MM.1S (cell line): ENCODE measurements at regions not wholly inside any gene's neighbourhood (a gene's known extent, or its start where the extent isn't known, plus 50 kb on each side); places are given as distances from the start of the nearest gene placed in this dataset.

Experiments
- DNase-seq: peaks from one replicate; pipeline ENCODE4 v3.0.0-alpha.2; 2015
- H2AFZ ChIP-seq: fragments of 300-600 bp; sonication (generic); 2 replicates; pipeline ENCODE4 v1.6.0; 2016; ENCODE audit warnings: antibody characterized with exemption, low read length
- H3F3A ChIP-seq: fragments of 300-600 bp; sonication (generic); 2 replicates; pipeline ENCODE4 v1.6.1; 2016; ENCODE audit warnings: mild to moderate bottlenecking, antibody characterized with exemption, low read length, moderate library complexity, mixed read lengths; ENCODE audit not compliant: insufficient read depth
- H3K27ac ChIP-seq: fragments of 300-600 bp; sonication (generic); 2 replicates; pipeline ENCODE4 v1.5.1; 2016; ENCODE audit warnings: mild to moderate bottlenecking, low read length
- H3K27me3 ChIP-seq: fragments of 300-600 bp; sonication (generic); replicated peaks from 2 replicates; pipeline ENCODE4 v1.6.0; 2016; ENCODE audit warnings: low read length; ENCODE audit not compliant: insufficient read depth
- H3K36me3 ChIP-seq: fragments of 300-600 bp; sonication (generic); replicated peaks from 2 replicates; pipeline ENCODE4 v1.6.1; 2016; ENCODE audit warnings: mild to moderate bottlenecking, low read length, mixed read lengths; ENCODE audit not compliant: insufficient read depth
- H3K4me1 ChIP-seq: fragments of 300-600 bp; sonication (generic); 2 replicates; pipeline ENCODE4 v1.6.1; 2016; ENCODE audit warnings: low read length, mixed read lengths
- H3K4me2 ChIP-seq: fragments of 300-600 bp; sonication (generic); 2 replicates; pipeline ENCODE4 v1.6.0; 2016; ENCODE audit warnings: low read depth, low read length
- H3K4me3 ChIP-seq: fragments of 300-600 bp; sonication (generic); 2 replicates; pipeline ENCODE4 v1.5.1; 2016; ENCODE audit warnings: low read length, mixed read lengths
- H3K79me2 ChIP-seq: fragments of 300-600 bp; sonication (generic); 2 replicates; pipeline ENCODE4 v1.6.1; 2016; ENCODE audit warnings: mixed run types, low read length, mixed read lengths
- H3K9ac ChIP-seq: fragments of 300-600 bp; sonication (generic); 2 replicates; pipeline ENCODE4 v1.6.1; 2016; ENCODE audit warnings: low read length, mixed read lengths
- H3K9me2 ChIP-seq: fragments of 300-600 bp; sonication (generic); replicated peaks from 2 replicates; pipeline ENCODE4 v1.6.1; 2016; ENCODE audit warnings: mild to moderate bottlenecking, low read length, mixed read lengths; ENCODE audit not compliant: insufficient read depth
- H3K9me3 ChIP-seq: fragments of 300-600 bp; sonication (generic); replicated peaks from 2 replicates; pipeline ENCODE4 v1.6.1; 2016; ENCODE audit warnings: mild to moderate bottlenecking, low read length, mixed read lengths; ENCODE audit not compliant: insufficient read depth
- H4K20me1 ChIP-seq: fragments of 300-600 bp; sonication (generic); 2 replicates; pipeline ENCODE4 v1.6.1; 2016; ENCODE audit warnings: mild to moderate bottlenecking, low read length, moderate library complexity, mixed read lengths; ENCODE audit not compliant: insufficient read depth
- EZH2 ChIP-seq: fragments of 300-600 bp; sonication (generic); optimal IDR thresholded peaks from 2 replicates; pipeline ENCODE3; 2017; ENCODE audit warnings: low read depth, mild to moderate bottlenecking, antibody characterized with exemption, low read length, mixed read lengths
- EZH2phosphoT487 ChIP-seq: fragments of 300-600 bp; sonication (generic); IDR thresholded peaks from 2 replicates; pipeline ENCODE4 v1.6.1; 2018; ENCODE audit warnings: antibody characterized with exemption, low read length
- TF ChIP-seq, protein P1 (sequence below): fragments of 300-600 bp; sonication (generic); IDR thresholded peaks from 2 replicates; pipeline ENCODE4 v1.5.1; 2016; ENCODE audit warnings: antibody characterized with exemption, low read length, mixed read lengths

GRCh38 chr13:73618275-73618865 is 515.8 kb downstream of the KLF12 start:
- Histone ChIP-seq H3K9ac (no peak overlapping the region), H3K27me3 (no peaks in the 10 kb centered on the region), H3K27ac (no peak overlapping the region), H3K9me2 (no peaks in the 10 kb centered on the region), H3K9me3 (no peaks in the 10 kb centered on the region), H2AFZ (no peak overlapping the region), H3K36me3 (no peaks in the 10 kb centered on the region), H3K79me2 (no peaks in the 10 kb centered on the region), H3K4me3 (no peak overlapping the region), H4K20me1 (no peaks in the 10 kb centered on the region), H3F3A (no peaks in the 10 kb centered on the region), H3K4me2 (no peak overlapping the region), H3K4me1 (no peaks in the 10 kb centered on the region)
- DNase-seq: no peak
- TF ChIP-seq EZH2phosphoT487 (no peak), EZH2 (no peak)
- TF ChIP-seq, protein P1, sequence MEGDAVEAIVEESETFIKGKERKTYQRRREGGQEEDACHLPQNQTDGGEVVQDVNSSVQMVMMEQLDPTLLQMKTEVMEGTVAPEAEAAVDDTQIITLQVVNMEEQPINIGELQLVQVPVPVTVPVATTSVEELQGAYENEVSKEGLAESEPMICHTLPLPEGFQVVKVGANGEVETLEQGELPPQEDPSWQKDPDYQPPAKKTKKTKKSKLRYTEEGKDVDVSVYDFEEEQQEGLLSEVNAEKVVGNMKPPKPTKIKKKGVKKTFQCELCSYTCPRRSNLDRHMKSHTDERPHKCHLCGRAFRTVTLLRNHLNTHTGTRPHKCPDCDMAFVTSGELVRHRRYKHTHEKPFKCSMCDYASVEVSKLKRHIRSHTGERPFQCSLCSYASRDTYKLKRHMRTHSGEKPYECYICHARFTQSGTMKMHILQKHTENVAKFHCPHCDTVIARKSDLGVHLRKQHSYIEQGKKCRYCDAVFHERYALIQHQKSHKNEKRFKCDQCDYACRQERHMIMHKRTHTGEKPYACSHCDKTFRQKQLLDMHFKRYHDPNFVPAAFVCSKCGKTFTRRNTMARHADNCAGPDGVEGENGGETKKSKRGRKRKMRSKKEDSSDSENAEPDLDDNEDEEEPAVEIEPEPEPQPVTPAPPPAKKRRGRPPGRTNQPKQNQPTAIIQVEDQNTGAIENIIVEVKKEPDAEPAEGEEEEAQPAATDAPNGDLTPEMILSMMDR: no peak

GRCh38 chr13:73616861-73617260 is 517.3 kb downstream of the KLF12 start:
- Histone ChIP-seq H3K36me3 (no peaks in the 10 kb centered on the region), H3K9ac (no peak overlapping the region), H3K4me1 (no peaks in the 10 kb centered on the region), H3K79me2 (no peaks in the 10 kb centered on the region), H3K9me2 (no peaks in the 10 kb centered on the region), H3F3A (no peaks in the 10 kb centered on the region), H3K4me2 (no peak overlapping the region), H4K20me1 (no peaks in the 10 kb centered on the region), H3K27me3 (no peaks in the 10 kb centered on the region), H2AFZ (no peak overlapping the region), H3K9me3 (no peaks in the 10 kb centered on the region), H3K27ac (no peak overlapping the region), H3K4me3 (no peak overlapping the region)
- TF ChIP-seq EZH2 (no peak), EZH2phosphoT487 (no peak)
- TF ChIP-seq, protein P1: no peak
- no peak for DNase-seq

GRCh38 chr13:73610799-73611592 is 523.2 kb downstream of the KLF12 start:
- no peaks in the 10 kb centered on the region for H3K79me2 ChIP-seq
- H4K20me1 ChIP-seq: no peaks in the 10 kb centered on the region
- no peak overlapping the region for H3K4me3 ChIP-seq
- H3F3A ChIP-seq: no peaks in the 10 kb centered on the region
- no peak for DNase-seq
- no peaks in the 10 kb centered on the region for H3K4me1 ChIP-seq
- no peaks in the 10 kb centered on the region for H3K9me2 ChIP-seq
- H3K9me3 ChIP-seq: no peaks in the 10 kb centered on the region
- H3K27me3 ChIP-seq: no peaks in the 10 kb centered on the region
- H2AFZ ChIP-seq: no peak overlapping the region
- TF ChIP-seq EZH2 (no peak), EZH2phosphoT487 (no peak)
- TF ChIP-seq, protein P1: no peak
- no peak overlapping the region for H3K27ac ChIP-seq
- H3K9ac ChIP-seq: no peak overlapping the region
- H3K36me3 ChIP-seq: no peaks in the 10 kb centered on the region
- no peak overlapping the region for H3K4me2 ChIP-seq
